ENCODE measurements at regions not wholly inside any gene's neighbourhood (a gene's known extent, or its start where the extent isn't known, plus 50 kb on each side); places are given as distances from the start of the nearest gene placed in this dataset.
"Not testable (repeated sequence)": the region's sequence is repeated elsewhere in the genome, so short reads cannot be mapped to it uniquely, and the experiment has no call there.

DNA sequence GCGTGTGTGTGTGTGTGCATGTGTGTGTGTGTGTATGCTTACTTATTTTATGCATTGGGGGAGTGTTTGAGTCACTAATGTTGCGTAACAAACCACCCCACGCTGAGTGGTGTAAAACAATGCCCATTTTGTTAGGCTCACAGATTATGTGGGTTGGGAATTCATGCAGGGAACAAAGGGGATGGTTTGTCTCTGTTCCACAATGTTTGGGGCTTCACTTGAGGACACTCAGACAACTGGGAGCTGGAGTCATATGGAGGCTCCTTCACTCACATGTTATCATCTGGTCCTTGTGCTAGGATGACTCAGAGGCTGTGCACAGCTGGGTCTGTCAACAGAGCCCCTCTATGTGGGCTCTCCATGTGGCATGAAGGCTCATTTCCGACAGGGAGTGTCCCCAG, 51.3 kb upstream of the LARGE1 start:
- DNase-seq (ENCODE audit: low spot score): no peak

DNA sequence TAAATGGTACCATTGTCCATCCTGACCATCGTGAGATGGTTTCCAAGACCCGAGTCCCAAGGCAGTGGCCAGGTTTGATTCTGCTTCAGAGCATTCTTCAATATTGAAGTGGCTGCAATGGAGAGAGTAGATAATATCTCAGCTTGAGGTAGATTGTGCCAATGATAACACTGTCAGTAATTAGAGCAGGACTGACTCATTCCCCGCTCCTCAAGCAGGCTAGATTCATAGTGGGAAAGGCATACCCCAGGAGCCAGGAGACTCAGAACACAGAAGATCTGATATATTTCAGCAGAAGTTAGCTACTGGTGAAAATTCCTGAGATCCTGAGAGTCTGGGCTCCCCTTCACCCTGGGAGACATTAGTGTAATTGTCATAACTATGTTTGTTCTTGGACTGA, 55.6 kb upstream of the LARGE1 start:
- no peak for DNase-seq (ENCODE audit: low spot score)

DNA sequence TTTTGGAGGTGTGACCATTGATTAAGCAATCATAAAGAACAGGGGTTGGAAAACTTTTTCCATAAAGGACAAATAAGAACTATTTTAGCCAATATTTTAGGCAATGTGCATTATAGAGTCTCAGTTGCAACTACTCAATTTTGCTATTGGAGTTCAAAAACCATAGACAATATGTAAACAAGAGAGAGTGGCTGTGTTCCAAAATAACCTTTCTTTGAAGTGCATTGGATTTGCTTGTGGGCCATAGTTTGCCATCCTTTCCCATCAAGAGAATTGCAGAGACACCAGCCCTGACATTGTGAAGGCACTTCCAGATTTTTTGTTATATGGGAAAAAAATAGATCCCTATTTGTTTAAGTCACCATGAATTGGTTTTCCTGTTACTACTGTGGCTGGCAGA, 63.3 kb upstream of the LARGE1 start:
- no peak for DNase-seq (ENCODE audit: low spot score)

DNA sequence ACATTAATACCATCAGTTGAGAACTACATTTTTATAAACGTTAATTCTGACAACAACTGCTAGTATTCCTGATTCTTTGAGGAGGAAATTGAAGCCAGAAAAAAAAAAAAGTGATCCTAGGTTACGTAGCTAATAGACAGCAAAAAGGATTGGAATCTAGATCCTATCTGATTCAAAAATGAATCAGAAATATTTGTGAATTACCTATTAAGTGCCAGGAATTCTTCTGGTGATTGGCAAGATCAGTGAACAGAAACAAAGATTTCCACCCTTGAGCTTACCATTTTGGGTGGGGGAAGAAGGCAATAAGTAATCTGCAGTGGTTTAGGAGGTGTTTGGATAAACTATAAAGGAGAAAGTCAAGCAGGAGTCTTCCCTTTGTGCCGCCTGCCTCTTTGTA, 63.9 kb upstream of the LARGE1 start:
- DNase-seq (ENCODE audit: low spot score): no peak

DNA sequence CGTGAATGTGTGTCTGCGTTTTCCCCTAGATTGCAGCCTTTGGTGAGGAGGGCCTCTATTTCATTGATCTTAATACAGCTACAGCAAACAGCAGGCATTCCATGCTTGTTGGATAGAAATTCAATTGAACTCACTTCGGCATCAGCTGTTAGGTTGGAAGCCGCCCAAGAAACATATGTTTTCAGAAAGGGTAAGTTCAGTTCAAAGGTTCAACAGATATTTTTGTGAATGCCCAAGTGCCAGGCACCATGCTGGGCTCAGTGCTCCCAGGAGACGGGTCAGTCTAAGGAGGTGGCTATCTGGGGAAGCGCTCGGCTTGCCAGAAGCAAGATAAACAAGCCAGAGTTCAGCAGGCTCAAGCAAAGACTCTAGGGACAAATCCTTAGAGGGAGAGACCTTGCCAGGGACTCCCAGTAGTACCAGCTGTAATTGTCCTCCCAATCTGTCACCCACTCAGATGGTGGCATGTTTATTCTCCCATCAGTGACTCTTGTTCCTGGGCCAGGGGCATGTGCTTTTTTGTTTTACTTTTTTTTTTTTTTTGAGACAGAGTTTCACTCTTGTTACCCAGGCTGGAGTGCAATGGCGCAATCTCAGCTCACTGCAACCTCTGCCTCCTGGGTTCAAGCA, 64.5 kb upstream of the LARGE1 start:
- no peak for DNase-seq (ENCODE audit: low spot score)

DNA sequence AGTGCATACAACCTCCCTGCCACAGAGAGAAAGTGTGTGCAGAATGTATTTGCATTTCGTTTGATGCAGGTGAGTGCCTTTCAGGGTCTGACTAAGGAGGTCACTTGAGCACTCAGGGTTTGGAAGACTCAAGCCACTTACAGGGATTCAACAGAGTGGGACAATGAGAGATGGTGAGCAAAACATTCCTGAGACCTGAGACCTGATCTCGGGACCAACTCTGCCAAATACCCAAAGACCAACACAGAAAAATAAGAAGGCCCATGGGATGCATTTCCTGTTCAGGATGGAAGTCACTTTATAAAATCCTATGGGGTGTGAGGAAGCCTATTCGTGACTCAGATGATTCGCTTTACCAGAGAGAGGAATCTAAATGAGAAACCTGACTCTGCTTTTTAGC, 65.2 kb upstream of the LARGE1 start:
- no peak for DNase-seq (ENCODE audit: low spot score)

DNA sequence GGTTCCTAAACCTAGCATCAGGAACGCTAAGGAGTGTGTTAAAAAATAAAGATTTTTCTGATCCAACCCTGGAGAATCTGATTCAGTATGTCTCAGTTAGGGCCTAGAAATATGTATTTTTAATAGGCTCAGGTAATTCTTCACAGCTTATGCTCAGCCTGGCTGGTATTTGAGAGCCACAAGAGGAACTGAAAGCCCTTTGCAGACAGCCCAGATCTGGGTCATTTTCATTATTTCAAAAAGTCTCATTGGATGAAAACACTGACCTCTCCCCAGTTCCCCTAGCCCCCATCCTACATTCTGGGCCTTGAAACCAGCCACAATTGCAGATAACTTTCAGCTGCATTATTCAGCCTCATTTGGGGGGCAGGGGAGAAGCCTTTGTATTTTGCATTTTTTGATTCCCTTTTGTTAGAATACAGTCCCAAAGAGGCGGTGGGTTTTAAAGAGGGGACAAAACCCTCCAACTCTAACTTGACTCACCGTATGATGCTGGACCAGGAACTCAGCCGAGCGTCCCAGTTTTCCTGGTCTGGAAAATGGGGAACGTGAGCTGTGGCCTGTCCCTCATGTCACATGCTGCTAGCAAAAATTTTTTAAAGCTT, 66.0 kb upstream of the LARGE1 start:
- DNase-seq (ENCODE audit: low spot score): no peak

DNA sequence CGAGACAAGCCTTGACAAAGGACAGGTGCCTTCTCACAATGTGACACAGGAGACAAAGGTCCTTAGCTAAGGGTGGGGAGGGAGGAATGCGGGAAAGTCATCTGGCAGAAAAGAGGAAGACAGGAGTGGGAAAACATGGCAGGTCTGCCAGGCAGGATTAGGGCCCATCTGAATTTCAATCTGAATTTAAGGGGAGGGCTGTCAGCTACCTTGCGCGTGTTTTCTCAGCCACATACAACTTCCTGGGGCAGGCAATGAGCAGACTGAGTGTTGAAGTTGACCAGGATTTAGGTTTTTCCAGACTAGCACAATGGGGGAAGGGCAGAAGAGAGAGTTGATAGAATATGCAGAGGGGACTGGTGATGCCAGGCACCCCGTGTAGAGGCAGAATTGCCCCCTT, 66.7 kb upstream of the LARGE1 start:
- no peak for DNase-seq (ENCODE audit: low spot score)

DNA sequence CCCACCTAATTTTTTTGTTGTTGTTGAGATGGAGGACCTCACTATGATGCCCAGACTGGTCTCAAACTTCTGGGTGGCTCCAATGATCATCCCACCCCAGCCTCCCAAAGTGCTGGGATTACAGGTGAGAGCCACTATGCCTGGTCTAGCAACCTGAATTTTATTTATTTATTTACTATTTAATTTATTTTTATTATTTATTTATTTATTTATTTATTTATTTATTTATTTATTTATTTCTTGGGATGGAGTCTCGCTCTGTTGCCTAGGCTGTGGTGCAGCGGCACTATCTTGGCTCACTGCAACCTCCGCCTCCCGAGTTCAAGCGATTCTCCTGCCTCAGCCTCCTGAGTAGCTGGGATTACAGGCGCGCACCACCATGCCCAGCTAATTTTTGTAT, 69.0 kb upstream of the LARGE1 start:
- DNase-seq (ENCODE audit: low spot score): not testable (repeated sequence)

DNA sequence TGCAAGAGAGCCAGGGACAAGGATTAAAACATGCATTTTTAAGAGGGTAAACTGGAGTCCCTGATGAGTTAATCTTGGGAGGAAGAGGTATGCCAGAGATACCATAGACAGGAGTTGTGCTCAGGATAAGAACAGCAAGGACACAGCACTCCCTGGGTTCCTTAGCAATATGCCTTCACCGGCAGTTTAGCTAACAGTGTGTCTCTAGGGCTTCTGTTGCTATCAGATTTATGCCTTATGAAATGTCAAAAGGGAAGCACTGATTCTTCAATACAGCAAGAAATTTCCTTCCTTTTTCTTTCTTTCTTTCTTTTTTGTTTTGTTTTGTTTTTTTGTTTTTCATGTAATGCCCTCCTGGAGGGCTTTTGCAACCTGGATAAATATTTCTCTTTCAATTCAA, 71.3 kb upstream of the LARGE1 start:
- DNase-seq (ENCODE audit: low spot score): no peak

DNA sequence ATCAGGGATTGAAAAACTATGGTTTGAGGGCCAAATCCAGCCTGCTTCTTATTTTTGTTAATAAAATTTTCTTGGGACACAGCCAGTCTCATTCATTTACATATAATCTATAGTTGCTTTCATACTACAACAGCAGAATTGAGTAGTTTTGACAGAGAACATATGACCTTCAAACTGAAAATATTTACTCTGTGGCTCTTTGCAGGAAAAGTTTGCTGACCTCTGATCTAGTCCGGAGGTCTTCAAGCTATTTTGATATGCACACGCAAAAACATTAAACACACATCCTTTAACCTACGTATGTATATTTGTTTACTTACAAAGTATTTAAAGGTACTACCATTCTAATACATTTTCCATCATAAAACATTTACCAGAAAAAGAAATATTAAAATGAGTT, 76.5 kb upstream of the LARGE1 start:
- DNase-seq (ENCODE audit: low spot score): no peak

DNA sequence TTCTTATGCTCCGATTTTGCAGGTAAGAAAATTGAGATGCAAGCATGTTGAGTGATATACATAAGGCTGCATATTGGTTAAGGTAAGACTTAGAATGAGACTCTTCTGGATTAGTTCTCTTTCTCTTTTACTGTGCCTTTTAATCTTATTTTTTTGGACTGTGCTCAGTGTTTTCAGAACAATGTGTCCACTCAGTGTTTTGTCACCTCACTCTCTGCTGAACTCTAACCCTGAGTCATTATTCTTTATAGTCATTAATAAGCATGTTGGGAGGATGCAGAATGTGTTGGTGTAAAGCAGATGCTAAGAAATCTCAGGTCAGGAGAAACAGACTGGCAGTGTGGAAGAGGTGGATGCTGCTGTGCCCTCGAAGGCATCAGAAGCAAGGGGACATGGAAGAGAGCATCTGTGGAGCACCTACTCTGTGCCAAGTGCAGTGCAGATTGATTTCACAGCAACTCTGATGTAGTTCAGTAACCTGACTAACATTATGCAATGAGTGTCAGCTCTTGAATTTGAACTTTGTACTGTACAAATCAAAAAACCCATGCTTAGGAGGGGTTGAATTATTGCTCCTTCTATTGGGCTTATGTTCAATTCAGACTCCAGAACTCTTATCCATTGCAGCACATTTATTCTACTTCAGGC, 80.7 kb upstream of the LARGE1 start:
- no peak for DNase-seq (ENCODE audit: low spot score)

DNA sequence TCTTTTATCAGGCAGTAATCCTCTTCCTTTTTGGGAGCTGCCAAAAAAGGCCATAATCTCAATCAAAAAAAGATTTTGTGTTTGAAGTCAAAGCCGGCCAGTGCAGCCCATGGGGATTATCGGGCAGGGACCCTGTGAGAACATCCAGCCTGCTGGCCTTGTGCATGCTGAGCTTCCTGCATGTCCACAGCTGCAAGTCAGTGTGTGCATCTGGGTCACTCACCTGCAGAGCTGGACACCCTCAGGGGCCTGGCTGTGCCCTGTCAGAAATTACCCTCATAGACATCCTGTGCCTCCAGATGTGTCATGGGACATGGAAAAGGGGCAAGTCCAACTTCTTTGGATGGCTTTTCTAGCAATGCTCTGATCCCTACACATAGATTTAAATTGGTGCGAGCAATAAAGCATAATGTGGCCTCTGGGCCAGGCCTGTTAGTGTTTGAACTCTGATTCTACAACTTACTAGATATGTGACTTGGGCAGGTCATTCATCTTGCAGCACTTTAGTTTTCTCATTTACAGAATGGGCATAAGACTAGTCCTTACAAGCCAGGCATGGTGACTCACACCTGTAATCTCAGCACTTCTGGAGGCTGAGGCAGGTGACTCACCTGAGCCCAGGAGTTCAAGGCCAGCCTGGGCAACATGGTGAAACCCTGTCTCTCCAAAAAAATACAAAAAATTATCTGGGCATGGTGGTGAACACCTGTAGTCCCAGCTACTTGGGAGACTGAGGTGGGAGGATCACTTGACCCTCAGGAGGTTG, 81.6 kb upstream of the LARGE1 start:
- no peak for DNase-seq (ENCODE audit: low spot score)

DNA sequence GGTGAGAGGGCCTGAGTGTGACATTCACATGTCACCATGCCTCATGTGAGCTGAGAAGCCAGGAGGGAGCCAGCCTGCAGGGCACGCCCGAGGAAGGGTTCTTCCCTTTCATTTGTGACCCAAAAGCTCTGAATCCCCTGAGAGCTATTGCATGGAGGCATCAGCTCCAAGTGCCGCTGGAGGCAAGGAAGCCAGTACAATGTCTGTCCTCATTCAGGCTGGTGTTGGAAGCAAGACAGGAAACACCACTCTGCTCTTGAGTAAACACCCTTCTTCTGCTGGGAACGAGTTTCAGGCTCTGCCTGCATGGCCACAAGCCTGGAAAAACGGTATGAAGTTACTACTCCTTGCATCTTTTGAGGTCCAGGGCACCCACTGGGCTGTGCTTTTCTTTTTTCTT, 83.8 kb upstream of the LARGE1 start:
- no peak for DNase-seq (ENCODE audit: low spot score)

DNA sequence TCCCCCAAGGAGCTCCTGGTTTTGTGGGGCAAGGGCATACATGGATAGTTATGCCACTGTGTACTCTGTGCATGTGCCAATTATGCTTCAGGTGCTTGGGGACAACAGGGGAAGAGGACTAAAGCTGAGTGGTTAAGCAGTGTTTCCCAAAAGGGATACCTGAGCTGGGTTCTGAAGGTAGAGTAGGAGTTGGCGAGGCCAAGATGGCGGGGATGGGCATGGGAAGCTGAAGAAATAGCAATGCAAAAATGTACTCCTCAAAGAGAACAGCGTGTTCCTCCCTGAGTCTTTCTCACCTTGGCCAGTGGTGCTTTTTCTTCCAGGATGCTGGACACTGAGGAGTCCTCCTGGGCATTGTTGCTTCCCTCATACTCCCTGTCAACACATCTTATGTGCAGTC, 90.0 kb upstream of the LARGE1 start:
- DNase-seq (ENCODE audit: low spot score): no peak

DNA sequence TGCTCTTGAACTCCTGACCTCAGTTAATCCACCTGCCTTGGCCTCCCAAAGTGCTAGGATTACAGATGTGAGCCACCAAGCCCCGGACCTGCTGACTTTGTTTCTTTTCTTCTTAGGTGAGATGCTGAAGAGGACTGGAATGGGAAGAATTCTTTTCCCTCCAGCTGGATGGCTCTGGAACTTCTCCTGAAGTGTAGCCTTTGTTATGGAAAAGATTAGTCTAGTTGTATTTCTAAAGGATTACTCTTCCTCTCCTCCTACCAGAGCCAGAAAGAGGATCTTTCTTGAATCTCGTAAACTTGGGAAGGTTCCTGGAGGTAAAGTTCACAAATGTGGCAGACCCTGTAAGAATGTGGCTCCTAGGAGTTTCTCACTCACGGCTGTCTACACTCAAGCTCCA, 95.4 kb upstream of the LARGE1 start:
- no peak for DNase-seq (ENCODE audit: low spot score)

DNA sequence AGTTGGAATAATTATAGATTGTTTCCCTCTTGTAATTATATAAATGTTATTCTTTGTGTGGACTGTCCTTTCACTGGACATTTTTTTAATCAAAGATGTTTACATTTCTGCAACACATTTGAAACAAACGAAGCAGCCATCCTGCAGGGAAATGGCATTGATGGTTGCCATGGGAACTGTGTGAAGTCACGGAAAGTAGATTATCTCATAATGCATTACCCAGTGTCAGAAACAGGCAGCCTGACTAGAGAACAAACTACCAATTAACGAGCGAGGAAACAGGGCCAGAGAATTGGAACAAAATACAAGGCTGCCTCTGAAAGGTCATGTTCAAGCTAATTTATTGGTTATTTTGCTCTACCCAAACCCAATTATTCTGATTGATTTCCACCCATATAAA, 96.9 kb upstream of the LARGE1 start:
- DNase-seq (ENCODE audit: low spot score): no peak

DNA sequence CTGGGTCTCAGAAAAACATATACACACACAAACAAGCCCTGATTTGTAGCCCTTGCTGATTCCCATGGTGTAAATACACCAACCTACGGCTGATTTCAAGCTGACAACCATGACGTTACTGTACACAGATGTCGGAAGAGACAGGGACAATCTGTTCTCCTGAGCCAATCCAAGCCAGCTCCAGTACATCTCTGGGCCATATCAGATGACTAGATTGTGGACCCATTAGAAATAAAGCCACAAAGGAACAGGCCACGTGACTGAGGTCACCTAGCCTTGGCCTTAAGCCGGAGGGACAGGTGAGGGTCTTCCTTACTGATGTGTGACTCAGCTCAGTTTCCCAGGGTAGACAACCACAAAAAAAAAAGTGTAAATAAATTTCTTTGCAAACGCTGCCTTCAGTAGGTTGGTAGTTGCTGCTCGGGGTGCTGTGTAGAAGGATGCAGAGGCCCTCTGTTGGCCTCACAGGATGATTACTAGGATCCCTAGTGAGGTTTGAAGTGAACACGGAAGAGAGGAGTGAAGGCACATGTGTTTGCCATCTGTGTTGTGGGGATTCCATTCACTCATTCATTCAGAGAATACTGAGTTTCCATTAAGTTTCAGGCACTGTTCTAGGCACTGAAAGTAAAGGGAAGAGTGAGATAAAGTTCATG, 99.0 kb upstream of the LARGE1 start:
- no peak for DNase-seq (ENCODE audit: low spot score)

DNA sequence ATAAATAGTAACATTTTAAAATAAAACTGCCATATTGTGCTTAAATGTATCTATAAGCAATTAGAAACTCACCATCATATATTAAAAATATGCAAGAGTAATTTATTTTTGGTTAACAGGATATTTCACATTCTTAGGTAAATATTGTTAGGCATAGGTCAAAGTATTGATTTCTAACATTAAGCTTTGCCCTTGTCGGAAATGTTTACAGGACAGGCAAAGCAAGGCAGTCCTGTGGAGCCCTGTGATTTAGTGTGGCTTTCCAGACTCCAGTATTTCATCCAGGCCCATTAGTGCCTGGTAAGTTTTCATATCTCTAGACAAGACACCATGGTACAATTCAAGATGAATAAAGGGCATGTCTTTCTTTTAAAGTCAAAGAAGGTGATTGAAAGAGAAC, 114.9 kb upstream of the LARGE1 start:
- DNase-seq (ENCODE audit: low spot score): no peak

DNA sequence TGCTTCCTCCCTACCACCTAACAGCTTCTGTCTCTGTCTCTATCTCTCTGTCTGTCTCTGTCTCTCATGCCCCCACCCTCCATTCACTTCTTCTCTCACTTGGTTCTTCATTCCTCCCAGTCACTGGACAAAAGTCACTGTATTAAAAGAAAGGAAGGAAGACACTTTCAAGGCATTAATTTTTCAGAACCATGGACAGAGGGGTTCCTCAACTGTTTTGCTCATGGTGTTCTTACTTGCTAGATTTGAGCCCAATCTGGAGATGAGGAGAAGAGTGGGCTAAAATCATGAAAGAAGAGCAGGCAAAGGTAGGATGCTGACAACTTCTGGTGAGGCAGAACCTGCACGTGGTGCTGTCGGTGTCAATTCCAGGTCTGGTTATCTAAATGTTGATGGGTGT, 116.7 kb upstream of the LARGE1 start:
- no peak for DNase-seq (ENCODE audit: low spot score)

DNA sequence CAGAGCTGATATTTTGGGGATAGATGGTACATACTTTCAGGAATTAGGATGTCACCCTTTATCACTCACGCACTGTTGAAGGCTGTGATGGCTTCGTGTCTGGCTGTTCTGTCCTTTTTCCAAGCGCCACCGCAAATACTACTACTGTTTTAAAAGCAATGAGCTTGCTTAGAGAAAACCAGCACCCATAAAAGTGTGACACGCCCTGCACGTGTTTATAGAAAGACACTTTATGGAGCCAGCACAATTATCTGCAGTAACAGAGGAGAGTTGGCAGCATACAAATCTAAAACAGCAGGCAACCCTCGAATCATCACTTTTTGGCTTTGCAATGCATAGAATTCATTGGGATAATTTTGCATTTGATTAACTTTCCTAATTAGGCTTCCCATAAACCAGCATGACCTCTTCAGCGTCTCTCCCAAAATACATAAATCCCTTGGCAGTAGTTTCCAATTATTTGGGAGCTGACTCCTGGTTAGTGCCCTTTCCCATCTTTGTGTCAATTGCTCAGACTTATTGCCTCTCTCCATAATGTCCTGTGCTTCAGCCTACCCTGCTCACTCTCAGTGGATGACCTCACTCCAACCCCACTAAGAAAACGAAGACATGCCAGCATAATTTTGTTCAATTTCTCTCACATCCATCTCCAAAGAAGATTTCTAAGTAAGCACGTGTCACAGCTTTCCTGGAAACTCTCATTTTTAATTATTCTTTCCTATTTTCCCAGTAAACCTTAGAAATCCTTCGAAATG, 118.7 kb upstream of the LARGE1 start:
- no peak for DNase-seq (ENCODE audit: low spot score)

DNA sequence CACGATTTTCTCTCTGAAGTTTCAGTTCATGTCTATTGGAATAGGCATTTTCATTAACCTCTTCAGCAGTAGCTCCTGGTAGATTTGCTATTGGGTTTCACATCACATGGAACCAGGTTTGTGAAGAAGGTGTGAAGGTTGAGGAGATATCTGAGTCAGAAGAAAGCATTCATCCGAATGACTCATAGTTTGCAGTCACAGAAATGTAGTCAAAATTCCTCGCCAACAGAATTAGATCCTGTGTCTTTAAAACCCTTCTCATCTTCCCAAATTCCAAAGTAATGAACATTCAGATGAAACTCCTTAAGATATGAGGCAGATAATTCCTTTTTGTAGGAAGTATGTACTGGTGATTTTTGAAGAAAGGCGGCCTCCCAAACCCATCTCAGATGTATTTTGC, 125.0 kb upstream of the LARGE1 start:
- no peak for DNase-seq (ENCODE audit: low spot score)

Data from AG08396 (cell line).